GM12878 (cell line): ENCODE measurements at regions not wholly inside any gene's neighbourhood (a gene's known extent, or its start where the extent isn't known, plus 50 kb on each side); places are given as distances from the start of the nearest gene placed in this dataset.

ENCODE experiments used
- ATAC-seq: fragments of 200-7000 bp; cut with Tn5 transposase; 3 replicates; pipeline ENCODE4 v1.9.1; 2020; ENCODE audit warnings: mild to moderate bottlenecking, moderate library complexity
- BruUV-seq: library from RNA; stranded (reverse); fragments of 400-500 nt; replicated peaks from 2 replicates; lab custom pipeline; 2021; lab: Mats Ljungman, UMichigan
- CTCF ChIA-PET: fragments of 300-600 bp; sonication (Branson Sonifier 250); formaldehyde crosslinking; extraction: SDS; loops from one replicate; lab custom pipeline; 2021; ENCODE audit warnings: inconsistent platforms; lab: Yijun Ruan, JAX
- POLR2A ChIA-PET: fragments of 350-600 bp; formaldehyde crosslinking; extraction: SDS; loops from one replicate; lab custom pipeline; 2021; ENCODE audit warnings: inconsistent platforms; lab: Charles Lee
- RAD21 ChIA-PET: fragments of 300-600 bp; sonication (Branson Sonifier 250); formaldehyde crosslinking; loops from one replicate; lab custom pipeline; 2023; ENCODE audit warnings: antibody characterized with exemption; ENCODE audit not compliant: unreplicated experiment; lab: Charles Lee
- SMC1A ChIA-PET: fragments of 300-600 bp; sonication (Branson Sonifier 250); formaldehyde crosslinking; loops from one replicate; lab custom pipeline; 2023; ENCODE audit not compliant: unreplicated experiment, uncharacterized antibody; lab: Charles Lee
- DNase-seq: peaks from one replicate; pipeline ENCODE4 v3.0.0-alpha.2; 2011; ENCODE audit warnings: low read depth, low spot score
- FAIRE-seq: peaks from 3 replicates; lab custom pipeline; 2011; peaks lifted over from hg19 to GRCh38; lab: Jason Lieb, UNC
- H2AFZ ChIP-seq: 2 replicates; pipeline ENCODE4 v1.6.0; 2011; ENCODE audit warnings: low read depth, low read length, control low read depth; ENCODE audit not compliant: control insufficient read depth
- H3K27ac ChIP-seq: 2 replicates; pipeline ENCODE4 v1.5.1; 2011; ENCODE audit warnings: control low read depth; ENCODE audit not compliant: control insufficient read depth, insufficient read depth
- H3K27me3 ChIP-seq, 2 experiments: replicated peaks in 1 of 2; 2 replicates each; pipeline versions ENCODE4 v1.6.0 to v1.6.1; 2011; ENCODE audit warnings: low read length in 1 of 2; ENCODE audit not compliant: control insufficient read depth in 2 of 2, insufficient read depth in 2 of 2
- H3K36me3 ChIP-seq, 2 experiments: 2 replicates each; pipeline ENCODE4 v1.5.1; 2011; ENCODE audit warnings: low read length in 1 of 2; ENCODE audit not compliant: control insufficient read depth in 2 of 2, insufficient read depth in 2 of 2
- H3K4me1 ChIP-seq: 2 replicates; pipeline ENCODE4 v1.6.1; 2011; ENCODE audit warnings: mild to moderate bottlenecking, low read length, moderate library complexity, mixed read lengths; ENCODE audit not compliant: control insufficient read depth, insufficient read depth
- H3K4me2 ChIP-seq: 2 replicates; pipeline ENCODE4 v1.6.0; 2011; ENCODE audit warnings: control low read depth; ENCODE audit not compliant: control insufficient read depth, insufficient read depth
- H3K4me3 ChIP-seq: fragments of 200-600 bp; sonication (generic); 2 replicates; pipeline ENCODE4 v1.5.1; 2016
- H3K79me2 ChIP-seq: 2 replicates; pipeline ENCODE4 v1.6.0; 2011; ENCODE audit warnings: low read length; ENCODE audit not compliant: control insufficient read depth, insufficient read depth
- H3K9ac ChIP-seq: 2 replicates; pipeline ENCODE4 v1.8.0; 2011; ENCODE audit warnings: low read length, control low read depth, mixed read lengths; ENCODE audit not compliant: control insufficient read depth, insufficient read depth
- H3K9me3 ChIP-seq: replicated peaks from 3 replicates; pipeline ENCODE4 v1.5.1; 2011; ENCODE audit warnings: mild to moderate bottlenecking, low read length; ENCODE audit not compliant: control insufficient read depth, insufficient read depth
- H4K20me1 ChIP-seq: 2 replicates; pipeline ENCODE4 v1.6.0; 2011; ENCODE audit not compliant: control insufficient read depth, insufficient read depth
- GABPA ChIP-seq: IDR thresholded peaks from 2 replicates; pipeline ENCODE4 v1.6.1; 2014; ENCODE audit warnings: antibody characterized with exemption, low read depth, mild to moderate bottlenecking, inconsistent platforms
- KLF5 ChIP-seq: fragments of 450-650 bp; IDR thresholded peaks from 2 replicates; pipeline ENCODE4 v1.6.1; 2014; ENCODE audit warnings: mild to moderate bottlenecking; ENCODE audit not compliant: partially characterized antibody
- STAT3 ChIP-seq: IDR thresholded peaks from 2 replicates; pipeline ENCODE4 v1.6.1; 2011; ENCODE audit warnings: low read depth, low read length, improper control_type of control experiment
- WGBS: methylation state at CpG from one replicate; pipeline ENCODE4 v1.1.6; 2016; ENCODE audit warnings: low lambda C conversion rate; ENCODE audit not compliant: insufficient replicate concordance, insufficient coverage; ENCODE audit errors: missing lambda C conversion rate; 5-methylcytosine and 5-hydroxymethylcytosine counted together
- in situ Hi-C: fragments of 300-500 bp; cut with MboI; formaldehyde crosslinking; loops from 9 replicates; pipeline ENCODE4 v1.14.3; 2018; ENCODE audit warnings: mixed read lengths
- intact Hi-C: fragments of 100-400 bp; cut with micrococcal nuclease; formaldehyde crosslinking; loops from one replicate; pipeline ENCODE4 v1.14.2; 2022; ENCODE audit not compliant: unreplicated experiment
- TF ChIP-seq, protein P1 (sequence below): fragments of 450-650 bp; IDR thresholded peaks from 2 replicates; pipeline ENCODE4 v1.6.1; 2017; ENCODE audit warnings: mild to moderate bottlenecking

DNA sequence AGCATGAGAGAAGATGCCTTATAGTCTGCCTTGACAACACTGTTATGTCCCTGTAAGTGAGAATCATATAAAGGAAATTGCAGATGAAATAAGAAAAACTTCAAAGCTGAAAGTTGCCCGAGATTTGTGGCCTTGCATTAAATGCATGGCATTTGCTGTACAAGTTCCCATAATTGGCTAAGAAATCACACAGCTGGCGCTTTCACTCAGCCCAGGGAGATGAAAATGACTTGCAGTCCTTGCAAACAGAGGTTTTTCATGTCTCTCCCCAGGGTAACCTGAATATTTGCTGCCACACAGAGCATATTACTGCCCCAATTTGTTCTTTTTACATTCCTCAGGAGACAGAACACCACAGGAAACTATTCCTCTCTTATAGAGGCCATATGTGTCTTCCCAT lies 174.8 kb downstream of the FAM114A2 start:
- FAIRE-seq: no peak
- Histone ChIP-seq H3K4me2 (no peak overlapping the region), H3K27me3 (no peaks in the 10 kb centered on the region; a peak in 1 of 4 replicates), H3K79me2 (no peaks in the 10 kb centered on the region), H3K9ac (no peak overlapping the region), H3K4me3 (no peak overlapping the region), H4K20me1 (no peaks in the 10 kb centered on the region)
- ChIA-PET SMC1A (interaction anchor here (1.0 kb wide), 1 partner anchor 55 kb away, joined by 3 read pairs; no protein-coding TSS in a partner anchor), POLR2A (no interaction called here), CTCF (no interaction called here), RAD21 (no interaction called here)
- WGBS: 2% methylated on average over 2 of the region's 2 CpGs
- no peak for ATAC-seq
- BruUV-seq: no TSS peak
- in situ Hi-C loops: no loop called here
- no peak for TF ChIP-seq KLF5
- no peak for TF ChIP-seq STAT3
- TF ChIP-seq, protein P1, sequence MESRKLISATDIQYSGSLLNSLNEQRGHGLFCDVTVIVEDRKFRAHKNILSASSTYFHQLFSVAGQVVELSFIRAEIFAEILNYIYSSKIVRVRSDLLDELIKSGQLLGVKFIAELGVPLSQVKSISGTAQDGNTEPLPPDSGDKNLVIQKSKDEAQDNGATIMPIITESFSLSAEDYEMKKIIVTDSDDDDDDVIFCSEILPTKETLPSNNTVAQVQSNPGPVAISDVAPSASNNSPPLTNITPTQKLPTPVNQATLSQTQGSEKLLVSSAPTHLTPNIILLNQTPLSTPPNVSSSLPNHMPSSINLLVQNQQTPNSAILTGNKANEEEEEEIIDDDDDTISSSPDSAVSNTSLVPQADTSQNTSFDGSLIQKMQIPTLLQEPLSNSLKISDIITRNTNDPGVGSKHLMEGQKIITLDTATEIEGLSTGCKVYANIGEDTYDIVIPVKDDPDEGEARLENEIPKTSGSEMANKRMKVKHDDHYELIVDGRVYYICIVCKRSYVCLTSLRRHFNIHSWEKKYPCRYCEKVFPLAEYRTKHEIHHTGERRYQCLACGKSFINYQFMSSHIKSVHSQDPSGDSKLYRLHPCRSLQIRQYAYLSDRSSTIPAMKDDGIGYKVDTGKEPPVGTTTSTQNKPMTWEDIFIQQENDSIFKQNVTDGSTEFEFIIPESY: no peak
- no peak for TF ChIP-seq GABPA
- TF ChIP-seq, all 136 proteins: peak for 0
- H3K36me3 ChIP-seq: no peaks in the 10 kb centered on the region
- H3K27ac ChIP-seq: no peak overlapping the region
- no peaks in the 10 kb centered on the region for H3K4me1 ChIP-seq
- intact Hi-C loops: no loop called here
- no peaks in the 10 kb centered on the region for H3K9me3 ChIP-seq
- no peak for DNase-seq
- H2AFZ ChIP-seq: no peak overlapping the region
